MCF 10A (cell line): ENCODE measurements at regions not wholly inside any gene's neighbourhood (a gene's known extent, or its start where the extent isn't known, plus 50 kb on each side); places are given as distances from the start of the nearest gene placed in this dataset.

ENCODE experiments used
- BruUV-seq: library from RNA; stranded (reverse); fragments of 400-500 nt; replicated peaks from 2 replicates; lab custom pipeline; 2021; lab: Mats Ljungman, UMichigan
- CTCF ChIA-PET: fragments of 300-600 bp; sonication (Branson Sonifier 250); formaldehyde crosslinking; extraction: SDS; loops from one replicate; lab custom pipeline; 2021; ENCODE audit warnings: antibody characterized with exemption, inconsistent platforms; lab: Yijun Ruan, JAX
- POLR2A ChIA-PET: fragments of 300-600, 350-650 bp; sonication (Branson Sonifier 250); formaldehyde crosslinking; extraction: SDS; loops from one replicate; lab custom pipeline; 2020; ENCODE audit warnings: antibody characterized with exemption, inconsistent platforms; lab: Yijun Ruan, JAX
- DNase-seq: peaks from one replicate; pipeline ENCODE4 v3.0.0-alpha.2; 2018; ENCODE audit not compliant: unreplicated experiment
- H3K27ac Mint-ChIP-seq: one replicate; pipeline ENCODE4 v1.8.0; 2022; ENCODE audit warnings: mild to moderate bottlenecking, low read depth, mixed read lengths; ENCODE audit not compliant: unreplicated experiment
- H3K27me3 Mint-ChIP-seq: one replicate; pipeline ENCODE4 v1.8.0; 2022; ENCODE audit warnings: mixed read lengths; ENCODE audit not compliant: insufficient read depth, unreplicated experiment
- H3K36me3 Mint-ChIP-seq: one replicate; pipeline ENCODE4 v1.8.0; 2022; ENCODE audit warnings: mild to moderate bottlenecking, moderate library complexity, mixed read lengths; ENCODE audit not compliant: insufficient read depth, unreplicated experiment
- H3K4me1 Mint-ChIP-seq: one replicate; pipeline ENCODE4 v1.8.0; 2022; ENCODE audit warnings: mixed read lengths; ENCODE audit not compliant: insufficient read depth, unreplicated experiment
- H3K4me3 Mint-ChIP-seq: one replicate; pipeline ENCODE4 v1.8.0; 2022; ENCODE audit warnings: mild to moderate bottlenecking, moderate library complexity, mixed read lengths; ENCODE audit not compliant: unreplicated experiment
- H3K9me3 Mint-ChIP-seq: one replicate; pipeline ENCODE4 v1.8.0; 2022; ENCODE audit warnings: mixed read lengths; ENCODE audit not compliant: unreplicated experiment
- intact Hi-C: fragments of 100-400 bp; cut with micrococcal nuclease; formaldehyde crosslinking; loops from 2 replicates; pipeline ENCODE4 v1.14.1; 2022
- TF ChIP-seq, protein P1 (sequence below): fragments of 200-600 bp; IDR thresholded peaks from one replicate; pipeline ENCODE4 v1.8.0; 2022; ENCODE audit warnings: antibody characterized with exemption, mild to moderate bottlenecking; ENCODE audit not compliant: unreplicated experiment

DNA sequence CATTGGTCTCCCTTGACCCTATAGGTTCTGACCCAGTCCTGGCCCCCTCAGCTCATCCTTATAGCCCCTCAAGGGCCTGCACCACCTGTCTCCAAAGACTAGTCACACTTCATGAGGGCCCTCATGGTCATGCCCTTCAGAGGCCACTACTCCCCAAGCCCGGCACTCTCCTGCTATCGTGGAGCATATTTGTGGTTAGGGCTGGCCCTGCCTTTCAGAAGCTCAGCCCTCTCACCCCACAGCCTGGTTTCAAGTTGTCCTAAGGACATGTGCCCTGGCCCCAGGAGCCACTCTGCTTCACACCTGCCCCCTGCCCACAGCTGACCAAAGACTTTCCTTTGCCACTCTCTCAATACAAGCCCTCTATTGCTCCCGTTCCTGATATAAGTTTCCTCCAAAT lies 60.3 kb upstream of the LBX1 start:
- no peak overlapping the region for H3K27ac Mint-ChIP-seq
- intact Hi-C loops: no loop called here
- ChIA-PET POLR2A (interaction anchor here (1.4 kb wide), 1 partner anchor 50 kb away, joined by 3 read pairs; no protein-coding TSS in a partner anchor), CTCF (interaction anchor here (0.6 to 6.5 kb wide), 11 partner anchors 12 to 195 kb away, joined by 3 to 58 read pairs (median 5); no protein-coding TSS in a partner anchor)
- BruUV-seq: no TSS peak
- H3K4me1 Mint-ChIP-seq: peaks cover 7% of the 10 kb centered on the region
- H3K9me3 Mint-ChIP-seq: no peaks in the 10 kb centered on the region
- TF ChIP-seq, protein P1, sequence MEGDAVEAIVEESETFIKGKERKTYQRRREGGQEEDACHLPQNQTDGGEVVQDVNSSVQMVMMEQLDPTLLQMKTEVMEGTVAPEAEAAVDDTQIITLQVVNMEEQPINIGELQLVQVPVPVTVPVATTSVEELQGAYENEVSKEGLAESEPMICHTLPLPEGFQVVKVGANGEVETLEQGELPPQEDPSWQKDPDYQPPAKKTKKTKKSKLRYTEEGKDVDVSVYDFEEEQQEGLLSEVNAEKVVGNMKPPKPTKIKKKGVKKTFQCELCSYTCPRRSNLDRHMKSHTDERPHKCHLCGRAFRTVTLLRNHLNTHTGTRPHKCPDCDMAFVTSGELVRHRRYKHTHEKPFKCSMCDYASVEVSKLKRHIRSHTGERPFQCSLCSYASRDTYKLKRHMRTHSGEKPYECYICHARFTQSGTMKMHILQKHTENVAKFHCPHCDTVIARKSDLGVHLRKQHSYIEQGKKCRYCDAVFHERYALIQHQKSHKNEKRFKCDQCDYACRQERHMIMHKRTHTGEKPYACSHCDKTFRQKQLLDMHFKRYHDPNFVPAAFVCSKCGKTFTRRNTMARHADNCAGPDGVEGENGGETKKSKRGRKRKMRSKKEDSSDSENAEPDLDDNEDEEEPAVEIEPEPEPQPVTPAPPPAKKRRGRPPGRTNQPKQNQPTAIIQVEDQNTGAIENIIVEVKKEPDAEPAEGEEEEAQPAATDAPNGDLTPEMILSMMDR: no peak
- peaks cover 24% of the 10 kb centered on the region for H3K27me3 Mint-ChIP-seq
- DNase-seq: no peak
- H3K4me3 Mint-ChIP-seq: no peak overlapping the region
- H3K36me3 Mint-ChIP-seq: no peaks in the 10 kb centered on the region

DNA sequence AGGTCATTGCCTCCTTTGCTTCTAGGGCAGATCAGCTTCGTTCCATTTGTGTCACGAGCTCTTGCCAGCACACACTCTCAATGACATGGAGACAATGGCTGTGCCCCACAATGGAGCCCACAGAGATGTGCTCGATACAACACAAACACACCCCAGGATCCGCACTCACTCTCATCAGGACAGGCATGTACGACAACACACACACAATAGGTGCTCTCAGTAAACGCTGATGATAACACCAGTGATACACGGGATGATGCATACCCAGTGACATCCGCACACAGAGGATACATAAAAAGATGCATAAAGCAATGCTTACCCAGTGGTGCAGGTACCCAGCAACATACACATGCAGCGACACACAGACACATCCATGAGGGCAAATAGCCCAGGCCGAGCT lies 61.2 kb upstream of the LBX1 start:
- DNase-seq: no peak
- H3K4me1 Mint-ChIP-seq: peaks cover 7% of the 10 kb centered on the region
- no peaks in the 10 kb centered on the region for H3K9me3 Mint-ChIP-seq
- no TSS peak for BruUV-seq
- TF ChIP-seq, protein P1: no peak
- ChIA-PET CTCF (interaction anchor here (0.6 to 6.5 kb wide), 17 partner anchors 9 to 171 kb away, joined by 3 to 58 read pairs (median 3); no protein-coding TSS in a partner anchor), POLR2A (interaction anchor here (1.4 kb wide), 1 partner anchor 51 kb away, joined by 3 read pairs; no protein-coding TSS in a partner anchor)
- H3K27ac Mint-ChIP-seq: no peak overlapping the region
- intact Hi-C loops: no loop called here
- H3K36me3 Mint-ChIP-seq: no peaks in the 10 kb centered on the region
- no peak overlapping the region for H3K4me3 Mint-ChIP-seq
- peaks cover 32% of the 10 kb centered on the region for H3K27me3 Mint-ChIP-seq

DNA sequence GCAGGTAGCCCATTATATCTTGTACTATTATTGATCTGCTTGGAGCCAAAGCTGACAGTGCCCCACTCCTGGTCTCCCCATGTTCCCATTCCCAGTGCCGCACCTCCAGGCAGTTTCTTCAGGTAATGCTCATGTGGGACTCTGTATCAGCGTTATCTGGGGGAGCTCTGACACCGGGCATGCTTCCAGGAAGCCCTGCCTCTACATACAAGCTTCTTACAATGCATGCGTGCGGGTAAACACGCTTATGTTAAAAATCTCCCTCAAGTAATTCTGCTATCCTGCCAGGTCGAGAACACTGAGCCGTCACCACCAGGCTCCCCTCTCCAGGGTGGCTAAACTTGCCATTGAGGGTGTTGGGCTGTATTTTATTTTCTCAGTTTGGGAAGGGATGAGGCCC lies 61.6 kb upstream of the LBX1 start:
- ChIA-PET POLR2A (interaction anchor here (1.4 kb wide), 1 partner anchor 51 kb away, joined by 3 read pairs; no protein-coding TSS in a partner anchor), CTCF (interaction anchor here (0.6 to 6.5 kb wide), 14 partner anchors 10 to 171 kb away, joined by 3 to 58 read pairs (median 4); no protein-coding TSS in a partner anchor)
- intact Hi-C loops: loop anchor here (1.0 kb wide), 1 partner anchor 78 kb away; no protein-coding TSS in a partner anchor
- peaks cover 7% of the 10 kb centered on the region for H3K4me1 Mint-ChIP-seq
- TF ChIP-seq, protein P1: no peak
- H3K4me3 Mint-ChIP-seq: peak overlapping the region; percentile 71
- H3K9me3 Mint-ChIP-seq: no peaks in the 10 kb centered on the region
- peaks cover 37% of the 10 kb centered on the region for H3K27me3 Mint-ChIP-seq
- DNase-seq: no peak
- no peaks in the 10 kb centered on the region for H3K36me3 Mint-ChIP-seq
- no TSS peak for BruUV-seq
- no peak overlapping the region for H3K27ac Mint-ChIP-seq

DNA sequence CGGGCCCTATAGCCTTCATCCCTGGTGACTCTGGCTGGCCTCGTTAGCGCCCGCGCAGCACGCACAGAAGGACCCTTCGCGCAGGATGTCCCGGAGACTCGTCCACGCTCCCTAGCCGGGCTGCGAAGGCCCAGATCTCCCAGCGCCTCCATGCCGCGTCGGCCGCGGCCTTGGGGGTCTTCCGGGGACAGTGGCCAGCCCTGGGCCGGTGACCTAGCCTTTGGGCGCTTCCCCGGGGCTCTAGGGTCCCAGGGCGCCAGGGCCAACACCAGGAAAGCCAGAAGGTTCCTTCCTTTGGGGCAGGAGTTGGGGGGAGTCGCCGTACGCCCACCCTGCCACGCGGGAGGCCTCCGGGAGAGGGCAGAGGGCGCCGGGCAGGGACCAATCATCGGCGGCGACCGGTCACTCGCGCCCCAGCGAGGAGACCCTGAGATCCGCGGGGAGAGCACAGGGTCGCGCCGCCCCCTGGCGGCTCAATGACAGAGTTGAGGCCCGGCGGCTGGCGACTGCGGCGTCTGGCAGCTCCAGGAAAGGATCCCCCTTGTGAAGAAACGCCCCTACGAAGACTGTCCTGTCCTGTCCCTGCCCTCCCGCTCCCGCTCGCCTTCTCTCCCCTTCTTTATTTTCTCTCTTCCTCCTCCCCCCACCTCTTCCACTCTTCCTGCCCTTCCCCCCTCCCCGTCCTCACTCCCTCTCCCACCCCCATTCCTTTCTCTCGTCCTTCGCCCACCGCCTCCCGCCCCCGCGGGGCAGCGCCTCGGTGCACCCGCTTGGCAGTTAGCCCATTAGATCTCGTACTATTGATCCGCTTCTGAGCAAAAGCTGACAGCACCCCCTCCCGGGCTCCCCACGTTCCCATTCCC lies 62.3 kb upstream of the LBX1 start:
- TF ChIP-seq, protein P1: peak; percentile 69
- ChIA-PET CTCF (interaction anchor here (0.6 to 6.5 kb wide), 20 partner anchors 10 to 294 kb away, joined by 3 to 58 read pairs (median 4); no protein-coding TSS in a partner anchor), POLR2A (interaction anchor here (2.0 kb wide), 1 partner anchor 16 kb away, joined by 5 read pairs; no protein-coding TSS in a partner anchor)

More for the DNA sequence above, 62.3 kb upstream of the LBX1 start:
- no peaks in the 10 kb centered on the region for H3K36me3 Mint-ChIP-seq
- DNase-seq: peak; percentile 34
- no peaks in the 10 kb centered on the region for H3K9me3 Mint-ChIP-seq
- H3K4me1 Mint-ChIP-seq: peaks cover 7% of the 10 kb centered on the region
- H3K27me3 Mint-ChIP-seq: peaks cover 39% of the 10 kb centered on the region
- intact Hi-C loops: loop anchor here (1.0 kb wide), 1 partner anchor 78 kb away; no protein-coding TSS in a partner anchor
- peak overlapping the region; percentile 71 for H3K4me3 Mint-ChIP-seq
- BruUV-seq: no TSS peak
- no peak overlapping the region for H3K27ac Mint-ChIP-seq
